Activated T-cell treated with anti-CD3 and anti-CD28 coated beads for 24 hours (primary cell): ENCODE measurements at regions not wholly inside any gene's neighbourhood (a gene's known extent, or its start where the extent isn't known, plus 50 kb on each side); places are given as distances from the start of the nearest gene placed in this dataset.

Source experiments
- DNase-seq: peaks from one replicate; pipeline ENCODE4 v3.0.0-alpha.2; 2020; ENCODE audit warnings: low read depth

- no peak for DNase-seq
These were observed 158.9 kb downstream of the MRPL14 start for GRCh38 chr6:43968110-43968965.

- DNase-seq: no peak
These were observed 159.5 kb downstream of the MRPL14 start for GRCh38 chr6:43967719-43968091.

GRCh38 chr6:43966853-43967718 lies 160.2 kb downstream of the MRPL14 start:
- DNase-seq: no peak

- no peak for DNase-seq
These were observed 160.9 kb downstream of the MRPL14 start for GRCh38 chr6:43966374-43966658.

- no peak for DNase-seq
These were observed 161.5 kb downstream of the MRPL14 start for GRCh38 chr6:43965628-43966373.

- DNase-seq: no peak
These were observed 162.3 kb downstream of the MRPL14 start for GRCh38 chr6:43964659-43965570.

GRCh38 chr6:43963877-43964658 lies 163.2 kb downstream of the MRPL14 start:
- no peak for DNase-seq

- no peak for DNase-seq
These were observed 164.0 kb downstream of the MRPL14 start for GRCh38 chr6:43963203-43963602.

- no peak for DNase-seq
These were observed 164.8 kb downstream of the MRPL14 start for GRCh38 chr6:43962458-43962857.

- DNase-seq: no peak
These were observed 170.0 kb downstream of the MRPL14 start for GRCh38 chr6:43957273-43957672.

GRCh38 chr6:43956478-43956877 lies 170.8 kb downstream of the MRPL14 start:
- no peak for DNase-seq

GRCh38 chr6:43954311-43955131 lies 172.7 kb downstream of the MRPL14 start:
- no peak for DNase-seq

- no peak for DNase-seq
These were observed 173.4 kb downstream of the MRPL14 start for GRCh38 chr6:43953794-43954310.

GRCh38 chr6:43953256-43953655 lies 174.0 kb downstream of the MRPL14 start:
- no peak for DNase-seq

GRCh38 chr6:43952746-43953145 lies 174.5 kb downstream of the MRPL14 start:
- no peak for DNase-seq

GRCh38 chr6:43951756-43952675 lies 175.2 kb downstream of the MRPL14 start:
- no peak for DNase-seq

- no peak for DNase-seq
These were observed 176.0 kb downstream of the MRPL14 start for GRCh38 chr6:43951063-43951755.

GRCh38 chr6:43950731-43951062 lies 176.6 kb downstream of the MRPL14 start:
- no peak for DNase-seq
